GM23248 (cell line): ENCODE measurements at regions not wholly inside any gene's neighbourhood (a gene's known extent, or its start where the extent isn't known, plus 50 kb on each side); places are given as distances from the start of the nearest gene placed in this dataset.

Source experiments
- DNase-seq: peaks from one replicate; pipeline ENCODE4 v3.0.0-alpha.2; 2015
- H2AFZ ChIP-seq: fragments of 200-600 bp; sonication (generic); 2 replicates; pipeline ENCODE4 v1.6.1; 2016; ENCODE audit warnings: antibody characterized with exemption
- H3F3A ChIP-seq: fragments of 200-600 bp; sonication (generic); 2 replicates; pipeline ENCODE4 v1.6.1; 2016; ENCODE audit warnings: mild to moderate bottlenecking, antibody characterized with exemption, mixed run types; ENCODE audit not compliant: insufficient read depth
- H3K27ac ChIP-seq: fragments of 200-600 bp; sonication (generic); 2 replicates; pipeline ENCODE4 v1.5.1; 2016; ENCODE audit warnings: mild to moderate bottlenecking
- H3K27me3 ChIP-seq: fragments of 200-600 bp; sonication (generic); replicated peaks from 2 replicates; pipeline ENCODE4 v1.6.1; 2016; ENCODE audit warnings: mild to moderate bottlenecking; ENCODE audit not compliant: insufficient read depth
- H3K36me3 ChIP-seq: fragments of 200-600 bp; sonication (generic); 2 replicates; pipeline ENCODE4 v1.6.1; 2016; ENCODE audit warnings: low read depth, mild to moderate bottlenecking
- H3K4me1 ChIP-seq: fragments of 200-600 bp; sonication (generic); 2 replicates; pipeline ENCODE4 v1.6.1; 2016; ENCODE audit warnings: mild to moderate bottlenecking; ENCODE audit not compliant: insufficient read depth
- H3K4me2 ChIP-seq: fragments of 200-600 bp; sonication (generic); one replicate; pipeline ENCODE4 v1.6.1; 2016; ENCODE audit warnings: mild to moderate bottlenecking; ENCODE audit not compliant: unreplicated experiment
- H3K4me3 ChIP-seq: fragments of 200-600 bp; sonication (generic); 2 replicates; pipeline ENCODE4 v1.5.1; 2016; ENCODE audit warnings: mild to moderate bottlenecking
- H3K79me2 ChIP-seq: fragments of 200-600 bp; sonication (generic); 2 replicates; pipeline ENCODE4 v1.6.1; 2016; ENCODE audit warnings: mild to moderate bottlenecking; ENCODE audit not compliant: insufficient read depth
- H3K9ac ChIP-seq: fragments of 200-600 bp; sonication (generic); 2 replicates; pipeline ENCODE4 v1.6.1; 2016; ENCODE audit warnings: mild to moderate bottlenecking
- H3K9me2 ChIP-seq: fragments of 200-600 bp; sonication (generic); 2 replicates; pipeline ENCODE4 v1.6.1; 2016; ENCODE audit warnings: mixed run types, mild to moderate bottlenecking, moderate library complexity; ENCODE audit not compliant: insufficient read depth
- H3K9me3 ChIP-seq: fragments of 200-600 bp; sonication (generic); one replicate; pipeline ENCODE4 v1.6.1; 2017; ENCODE audit warnings: low read depth
- H4K20me1 ChIP-seq: fragments of 200-600 bp; sonication (generic); 2 replicates; pipeline ENCODE4 v1.6.0; 2016; ENCODE audit not compliant: insufficient read depth
- EZH2 ChIP-seq: fragments of 200-600 bp; sonication (generic); IDR thresholded peaks from 2 replicates; pipeline ENCODE4 v1.6.1; 2018; ENCODE audit warnings: antibody characterized with exemption, mild to moderate bottlenecking; ENCODE audit not compliant: insufficient read depth, poor library complexity, severe bottlenecking
- EZH2phosphoT487 ChIP-seq: fragments of 200-600 bp; sonication (generic); IDR thresholded peaks from 2 replicates; pipeline ENCODE4 v1.6.1; 2018; ENCODE audit warnings: antibody characterized with exemption, moderate library complexity, mild to moderate bottlenecking, low read depth; ENCODE audit not compliant: insufficient read depth
- WGBS, 2 experiments: methylation state at CpG; one replicate each; pipeline ENCODE4 v1.1.6; 2015 to 2017; ENCODE audit warnings: low lambda C conversion rate in 2 of 2, low coverage in 1 of 2; ENCODE audit errors: missing lambda C conversion rate in 2 of 2; 5-methylcytosine and 5-hydroxymethylcytosine counted together
- in situ Hi-C: fragments of 300-500 bp; cut with MboI; formaldehyde crosslinking; loops from 2 replicates; pipeline ENCODE4 v1.15.0; 2020

DNA sequence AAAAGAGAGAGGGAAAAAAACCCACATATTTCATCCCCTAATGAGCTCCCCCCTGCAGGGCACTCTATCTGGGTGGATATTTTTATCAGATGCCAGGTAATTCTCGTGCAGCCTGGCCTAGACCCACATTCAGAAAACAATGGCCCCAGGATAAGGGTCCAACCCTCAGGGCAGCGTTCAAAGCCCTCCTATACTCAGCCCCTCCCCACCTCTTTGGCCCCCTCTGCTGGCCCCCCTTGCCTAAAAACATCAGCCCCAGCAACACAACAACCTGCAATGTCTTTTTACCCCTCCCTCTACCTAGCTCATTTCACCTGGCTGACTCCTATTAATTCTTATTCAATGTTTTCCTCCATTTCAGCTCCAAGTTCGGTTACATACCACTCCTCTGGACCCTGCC, 145.4 kb upstream of the MED14 start:
- Histone ChIP-seq H3K79me2 (no peaks in the 10 kb centered on the region), H3K27me3 (no peaks in the 10 kb centered on the region), H3K4me2 (no peak overlapping the region), H3K4me1 (no peaks in the 10 kb centered on the region), H3K36me3 (no peaks in the 10 kb centered on the region), H3K9ac (no peak overlapping the region), H3K27ac (no peak overlapping the region), H3K4me3 (no peak overlapping the region), H3K9me2 (no peaks in the 10 kb centered on the region), H3F3A (no peaks in the 10 kb centered on the region), H3K9me3 (no peaks in the 10 kb centered on the region), H2AFZ (no peak overlapping the region), H4K20me1 (no peaks in the 10 kb centered on the region)
- in situ Hi-C loops = no loop called here
- TF ChIP-seq EZH2 (no peak), EZH2phosphoT487 (no peak)
- 94 to 100% methylated on average over 1 to 3 of the region's 3 CpGs for WGBS, 2 experiments
- DNase-seq = no peak

DNA sequence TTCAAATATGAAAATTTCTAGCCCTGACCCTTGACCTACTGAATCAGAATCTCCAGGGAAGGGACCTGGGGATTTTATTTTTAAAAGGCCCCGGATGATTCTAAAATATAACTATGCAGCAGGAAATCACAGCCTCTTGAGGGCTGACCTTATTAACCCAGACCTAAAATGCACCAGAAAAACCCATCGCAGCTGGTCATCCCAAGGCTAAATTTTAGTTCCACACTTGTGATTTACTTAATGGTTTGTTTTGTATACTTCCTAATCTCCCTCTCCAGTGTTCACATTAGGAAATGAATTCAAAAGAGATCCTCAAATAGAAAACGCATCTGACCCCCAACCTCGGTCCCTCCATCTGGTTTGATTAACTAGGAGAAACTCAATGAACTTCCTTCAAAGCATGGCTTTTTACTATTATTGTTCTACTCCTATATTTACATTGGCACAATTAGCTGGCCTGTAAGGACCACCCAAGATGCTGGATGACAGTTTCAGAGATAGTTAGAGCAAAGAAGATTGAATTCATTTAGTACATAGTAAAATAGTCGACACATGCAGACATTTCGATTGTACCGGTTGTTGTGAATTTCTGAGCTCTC, 147.8 kb upstream of the MED14 start:
- H3K9me3 ChIP-seq = no peaks in the 10 kb centered on the region
- H3K36me3 ChIP-seq = no peaks in the 10 kb centered on the region
- 0 out of 2 replicates have a peak, but pooled peaks cover 5% of the 10 kb centered on the region for H3K4me1 ChIP-seq
- H3K79me2 ChIP-seq = no peaks in the 10 kb centered on the region
- no peaks in the 10 kb centered on the region for H3K27me3 ChIP-seq
- in situ Hi-C loops = no loop called here
- no peaks in the 10 kb centered on the region for H3K9me2 ChIP-seq
- H3K9ac ChIP-seq = no peak overlapping the region
- H2AFZ ChIP-seq = no peak overlapping the region
- no peaks in the 10 kb centered on the region for H3F3A ChIP-seq
- TF ChIP-seq EZH2phosphoT487 (no peak), EZH2 (no peak)
- H3K27ac ChIP-seq = no peak overlapping the region
- WGBS, 2 experiments = 62 to 74% methylated on average over 7 of the region's 7 CpGs
- DNase-seq = no peak
- no peaks in the 10 kb centered on the region for H4K20me1 ChIP-seq
- H3K4me3 ChIP-seq = no peak overlapping the region
- no peak overlapping the region for H3K4me2 ChIP-seq

DNA sequence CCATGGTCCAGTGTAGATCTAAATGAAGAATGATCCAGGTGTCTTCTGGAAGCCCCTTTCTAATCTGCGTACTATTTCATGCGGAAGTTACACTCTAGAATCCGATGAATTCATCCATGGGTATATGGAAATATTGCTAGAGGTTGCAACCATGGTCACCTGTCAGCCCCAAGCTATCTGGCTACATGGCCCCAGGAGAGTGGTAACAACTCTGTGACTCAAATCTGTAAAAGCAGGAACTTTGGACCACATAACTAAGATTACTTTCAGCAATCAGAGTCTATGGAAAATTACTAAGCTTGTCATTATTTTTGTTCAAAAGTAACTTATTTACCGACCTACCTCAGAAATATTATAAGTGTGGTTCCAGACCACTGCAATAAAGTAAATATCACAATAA, 150.6 kb upstream of the MED14 start:
- Histone ChIP-seq H3K79me2 (no peaks in the 10 kb centered on the region), H3F3A (no peaks in the 10 kb centered on the region), H3K4me1 (0 out of 2 replicates have a peak, but pooled peaks cover 5% of the 10 kb centered on the region), H3K4me3 (no peak overlapping the region), H2AFZ (no peak overlapping the region), H3K36me3 (no peaks in the 10 kb centered on the region), H3K4me2 (no peak overlapping the region), H3K9ac (no peak overlapping the region), H4K20me1 (no peaks in the 10 kb centered on the region), H3K27ac (no peak overlapping the region), H3K27me3 (no peaks in the 10 kb centered on the region), H3K9me2 (no peaks in the 10 kb centered on the region), H3K9me3 (no peaks in the 10 kb centered on the region)
- in situ Hi-C loops = no loop called here
- TF ChIP-seq EZH2 (no peak), EZH2phosphoT487 (no peak)
- DNase-seq = no peak
- WGBS, 2 experiments = 94 to 96% methylated on average over 4 of the region's 4 CpGs

GRCh38 chrX:40887476-40887875, 152.1 kb upstream of the MED14 start:
- H3K9ac ChIP-seq = no peak overlapping the region
- H4K20me1 ChIP-seq = no peaks in the 10 kb centered on the region
- H3K79me2 ChIP-seq = no peaks in the 10 kb centered on the region
- no peak overlapping the region for H3K4me2 ChIP-seq
- no peak for DNase-seq
- 0 out of 2 replicates have a peak, but pooled peaks cover 5% of the 10 kb centered on the region for H3K4me1 ChIP-seq
- TF ChIP-seq EZH2phosphoT487 (no peak), EZH2 (no peak)
- in situ Hi-C loops = no loop called here
- H2AFZ ChIP-seq = no peak overlapping the region
- no peaks in the 10 kb centered on the region for H3K9me2 ChIP-seq
- WGBS, 2 experiments = 21 to 36% methylated on average over 1 of the region's 1 CpG
- no peaks in the 10 kb centered on the region for H3K27me3 ChIP-seq
- no peaks in the 10 kb centered on the region for H3K9me3 ChIP-seq
- H3K27ac ChIP-seq = no peak overlapping the region
- no peaks in the 10 kb centered on the region for H3F3A ChIP-seq
- no peaks in the 10 kb centered on the region for H3K36me3 ChIP-seq
- no peak overlapping the region for H3K4me3 ChIP-seq

DNA sequence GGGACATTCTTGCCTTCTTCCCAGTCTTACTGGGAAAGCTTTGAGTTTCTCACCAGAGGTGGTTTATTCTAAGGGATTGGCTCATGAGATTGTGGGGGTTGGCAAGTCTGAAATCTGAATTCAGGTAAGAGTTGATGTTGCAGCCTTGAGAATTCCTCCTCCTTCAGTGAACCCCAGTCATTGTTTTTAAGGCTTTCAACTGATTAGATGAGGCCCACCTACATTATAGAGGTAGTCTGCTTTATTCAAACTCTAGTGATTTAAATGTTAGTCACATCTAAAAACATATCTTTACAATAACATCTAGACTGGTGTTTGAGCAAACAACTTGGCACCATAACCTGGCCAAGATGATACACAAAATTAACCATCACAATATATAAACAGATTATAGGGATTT, 156.5 kb upstream of the MED14 start:
- in situ Hi-C loops = no loop called here
- Histone ChIP-seq H3K9me2 (no peaks in the 10 kb centered on the region), H3K4me3 (no peak overlapping the region), H3K9me3 (no peaks in the 10 kb centered on the region), H3F3A (no peaks in the 10 kb centered on the region), H3K4me1 (0 out of 2 replicates have a peak, but pooled peaks cover 5% of the 10 kb centered on the region), H2AFZ (no peak overlapping the region), H3K79me2 (no peaks in the 10 kb centered on the region), H3K27me3 (no peaks in the 10 kb centered on the region), H3K27ac (no peak overlapping the region), H3K4me2 (no peak overlapping the region), H3K36me3 (no peaks in the 10 kb centered on the region), H4K20me1 (no peaks in the 10 kb centered on the region), H3K9ac (no peak overlapping the region)
- no peak for TF ChIP-seq EZH2phosphoT487
- no peak for TF ChIP-seq EZH2
- no peak for DNase-seq
